Ureter (tissue), 1 donor: ENCODE measurements at regions not wholly inside any gene's neighbourhood (a gene's known extent, or its start where the extent isn't known, plus 50 kb on each side); places are given as distances from the start of the nearest gene placed in this dataset.
"Not testable (repeated sequence)": the region's sequence is repeated elsewhere in the genome, so short reads cannot be mapped to it uniquely, and the experiment has no call there.

ENCODE experiments used
- DNase-seq: peaks from one replicate; pipeline ENCODE4 v3.0.0-alpha.2; 2020; ENCODE audit warnings: low spot score
- donor health status: DM: yes; HTN: yes; CAD: no.

- DNase-seq, result no peak
Observed at GRCh38 chr22:45061332-45061731, 51.5 kb upstream of the PHF21B start.

- DNase-seq, result no peak
Observed at GRCh38 chr22:45064313-45065278, 54.8 kb upstream of the PHF21B start.

- no peak for DNase-seq
Observed at GRCh38 chr22:45065726-45066125, 55.9 kb upstream of the PHF21B start.

GRCh38 chr22:45067731-45068130, 57.9 kb upstream of the PHF21B start:
- DNase-seq, result no peak

- DNase-seq, result no peak
Observed at GRCh38 chr22:45069925-45070324, 60.1 kb upstream of the PHF21B start.

- no peak for DNase-seq
Observed at GRCh38 chr22:45071618-45072017, 61.8 kb upstream of the PHF21B start.

GRCh38 chr22:45072322-45072903, 62.6 kb upstream of the PHF21B start:
- DNase-seq, result no peak

- no peak for DNase-seq
Observed at GRCh38 chr22:45073064-45073463, 63.3 kb upstream of the PHF21B start.

- DNase-seq, result no peak
Observed at GRCh38 chr22:45077286-45077685, 67.5 kb upstream of the PHF21B start.

GRCh38 chr22:45077826-45078334, 68.1 kb upstream of the PHF21B start:
- DNase-seq, result no peak

GRCh38 chr22:45082795-45083194, 73.0 kb upstream of the PHF21B start:
- DNase-seq, result no peak

- DNase-seq, result no peak
Observed at GRCh38 chr22:45083659-45084305, 74.0 kb upstream of the PHF21B start.

- no peak for DNase-seq
Observed at GRCh38 chr22:45084400-45084920, 74.7 kb upstream of the PHF21B start.

GRCh38 chr22:45087802-45088201, 75.9 kb upstream of the NUP50 start:
- DNase-seq, result no peak

- no peak for DNase-seq
Observed at GRCh38 chr22:45088576-45088975, 75.1 kb upstream of the NUP50 start.

GRCh38 chr22:45090497-45090910, 73.2 kb upstream of the NUP50 start:
- DNase-seq, result no peak

- no peak for DNase-seq
Observed at GRCh38 chr22:45091254-45091854, 72.4 kb upstream of the NUP50 start.

- not testable (repeated sequence) for DNase-seq
Observed at GRCh38 chr22:45091875-45092274, 71.8 kb upstream of the NUP50 start.

- DNase-seq, result no peak
Observed at GRCh38 chr22:45092644-45093043, 71.1 kb upstream of the NUP50 start.

- DNase-seq, result no peak
Observed at GRCh38 chr22:45093609-45094008, 70.1 kb upstream of the NUP50 start.

- no peak for DNase-seq
Observed at GRCh38 chr22:45094081-45094720, 69.5 kb upstream of the NUP50 start.
